Breast epithelium (tissue), 3 donors: ENCODE measurements at regions not wholly inside any gene's neighbourhood (a gene's known extent, or its start where the extent isn't known, plus 50 kb on each side); places are given as distances from the start of the nearest gene placed in this dataset.
"Not testable (repeated sequence)": the region's sequence is repeated elsewhere in the genome, so short reads cannot be mapped to it uniquely, and the experiment has no call there.

Experiments
- CTCF ChIP-seq, 3 donors: fragments of 450-650 bp; IDR thresholded peaks; one replicate each; pipeline ENCODE4 v1.5.1; 2016 to 2017; ENCODE audit warnings: antibody characterized with exemption in 3 of 3, mild to moderate bottlenecking in 3 of 3, moderate library complexity in 3 of 3
- POLR2A ChIP-seq: fragments of 450-650 bp; IDR thresholded peaks from one replicate; pipeline ENCODE4 v1.6.1; 2016; ENCODE audit warnings: antibody characterized with exemption, mild to moderate bottlenecking, moderate library complexity

GRCh38 chr15:20325751-20326150, 215.8 kb downstream of the GOLGA6L6 start:
- TF ChIP-seq CTCF (IDR thresholded peaks at IDR 0.05); POLR2A: not testable (repeated sequence)
